ENCODE measurements at regions not wholly inside any gene's neighbourhood (a gene's known extent, or its start where the extent isn't known, plus 50 kb on each side); places are given as distances from the start of the nearest gene placed in this dataset.

DNA sequence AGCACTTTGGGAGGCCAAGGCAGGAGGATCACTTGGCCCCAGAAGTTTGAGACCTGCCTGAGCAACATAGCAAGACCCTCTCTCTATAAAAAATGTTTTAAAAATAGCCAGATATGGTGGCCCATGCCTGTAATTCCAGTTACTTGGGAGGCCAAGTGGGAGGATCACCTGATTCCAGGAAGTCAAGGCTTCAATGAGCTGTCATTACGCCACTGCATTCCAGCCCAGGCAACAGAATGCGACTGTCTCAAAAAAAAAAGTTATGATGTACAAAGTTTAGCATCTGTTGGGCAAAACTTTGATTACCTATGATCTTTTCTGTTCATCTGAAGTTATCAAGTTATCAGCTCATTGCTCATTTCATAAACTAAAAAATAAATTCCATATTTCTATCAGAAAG, 504.1 kb upstream of the PKDCC start:
- Mint-ChIP-seq H3K9me3 (no peaks in the 10 kb centered on the region), H3K27me3 (no peaks in the 10 kb centered on the region), H3K4me1 (no peaks in the 10 kb centered on the region), H3K27ac (no peak overlapping the region), H3K36me3 (ENCODE audit: low read depth) (no peaks in the 10 kb centered on the region), H3K4me3 (no peak overlapping the region)
- CTCF ChIA-PET: no interaction called here
- POLR2A ChIA-PET: no interaction called here
- DNase-seq: no peak

- POLR2A ChIA-PET: no interaction called here
- Mint-ChIP-seq H3K27ac (no peak overlapping the region), H3K36me3 (ENCODE audit: low read depth) (no peaks in the 10 kb centered on the region), H3K4me1 (no peaks in the 10 kb centered on the region), H3K4me3 (no peak overlapping the region), H3K9me3 (no peaks in the 10 kb centered on the region), H3K27me3 (no peaks in the 10 kb centered on the region)
- CTCF ChIA-PET: no interaction called here
- DNase-seq: no peak
Observed at GRCh38 chr2:41544709-41545108, 503.1 kb upstream of the PKDCC start.

DNA sequence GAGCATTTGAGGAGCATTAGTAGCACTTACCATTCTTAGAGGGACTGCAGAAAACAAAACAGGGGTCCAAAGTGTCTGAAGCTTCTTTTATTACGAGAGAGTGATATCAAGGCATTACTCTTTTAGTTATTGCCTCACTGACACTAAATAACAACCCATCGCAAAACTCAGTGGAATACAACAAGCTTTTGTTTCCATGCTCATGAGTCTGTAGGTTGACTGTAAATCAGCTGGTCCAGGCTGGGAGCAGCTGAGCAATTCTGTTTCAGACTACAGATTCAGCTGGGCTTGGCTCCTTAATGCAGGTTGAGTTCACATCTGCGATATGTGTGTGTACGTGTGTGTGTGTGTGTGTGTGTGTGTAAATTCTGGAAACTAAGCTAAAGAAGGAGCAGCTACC, 501.8 kb upstream of the PKDCC start:
- Mint-ChIP-seq H3K9me3 (no peaks in the 10 kb centered on the region), H3K27me3 (no peaks in the 10 kb centered on the region), H3K36me3 (ENCODE audit: low read depth) (no peaks in the 10 kb centered on the region), H3K27ac (no peak overlapping the region), H3K4me3 (no peak overlapping the region), H3K4me1 (no peaks in the 10 kb centered on the region)
- DNase-seq: no peak
- CTCF ChIA-PET: no interaction called here
- POLR2A ChIA-PET: no interaction called here

DNA sequence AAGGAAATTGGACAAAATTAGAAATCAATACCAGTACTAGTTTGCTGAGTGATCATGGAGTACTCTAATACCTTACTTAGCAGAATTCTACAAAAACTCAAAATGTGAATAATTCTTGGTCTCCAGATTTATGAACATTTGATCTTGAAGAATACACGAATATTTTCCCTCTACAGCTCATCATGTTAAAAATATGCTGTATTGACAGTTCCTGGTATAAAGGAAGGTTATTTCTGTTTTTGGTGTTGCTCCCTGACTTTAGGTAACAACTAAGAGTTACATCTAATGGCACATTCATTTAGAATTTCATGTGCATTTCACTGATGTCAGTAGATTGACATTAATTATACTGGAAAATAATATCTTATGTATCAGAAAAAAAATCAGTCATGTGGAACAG, 479.2 kb upstream of the PKDCC start:
- CTCF ChIA-PET: no interaction called here
- Mint-ChIP-seq H3K27ac (no peak overlapping the region), H3K4me1 (no peaks in the 10 kb centered on the region), H3K36me3 (ENCODE audit: low read depth) (no peaks in the 10 kb centered on the region), H3K9me3 (peaks cover 2% of the 10 kb centered on the region), H3K4me3 (no peak overlapping the region), H3K27me3 (no peaks in the 10 kb centered on the region)
- no peak for DNase-seq
- POLR2A ChIA-PET: no interaction called here

DNA sequence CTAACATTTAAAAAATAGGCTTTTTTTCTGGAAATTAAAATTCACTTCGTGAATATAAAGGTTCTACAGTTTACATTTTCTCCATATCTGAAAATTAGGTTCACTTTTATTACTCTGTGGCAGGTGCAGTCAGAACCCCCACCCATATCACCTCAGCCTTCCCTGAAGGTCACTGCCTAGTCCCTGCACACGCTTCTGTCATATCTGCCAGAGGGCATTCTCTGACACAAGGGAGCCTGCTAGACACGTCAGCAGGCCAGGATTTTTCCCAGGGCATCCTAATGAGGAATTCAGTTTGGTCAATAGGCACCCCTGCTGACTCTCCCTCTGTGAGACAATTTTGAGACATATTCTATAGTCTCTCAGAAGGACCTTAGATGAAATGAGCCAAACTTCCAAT, 475.7 kb upstream of the PKDCC start:
- peaks cover 2% of the 10 kb centered on the region for H3K9me3 Mint-ChIP-seq
- no peaks in the 10 kb centered on the region for H3K36me3 Mint-ChIP-seq (ENCODE audit: low read depth)
- DNase-seq: no peak
- H3K27me3 Mint-ChIP-seq: no peaks in the 10 kb centered on the region
- CTCF ChIA-PET: no interaction called here
- H3K4me1 Mint-ChIP-seq: no peaks in the 10 kb centered on the region
- H3K27ac Mint-ChIP-seq: no peak overlapping the region
- POLR2A ChIA-PET: no interaction called here
- no peak overlapping the region for H3K4me3 Mint-ChIP-seq

GRCh38 chr2:41576423-41576822, 471.4 kb upstream of the PKDCC start:
- no peaks in the 10 kb centered on the region for H3K9me3 Mint-ChIP-seq
- no peaks in the 10 kb centered on the region for H3K36me3 Mint-ChIP-seq (ENCODE audit: low read depth)
- H3K4me3 Mint-ChIP-seq: no peak overlapping the region
- POLR2A ChIA-PET: no interaction called here
- H3K27ac Mint-ChIP-seq: no peak overlapping the region
- CTCF ChIA-PET: no interaction called here
- H3K4me1 Mint-ChIP-seq: no peaks in the 10 kb centered on the region
- no peak for DNase-seq
- H3K27me3 Mint-ChIP-seq: no peaks in the 10 kb centered on the region

DNA sequence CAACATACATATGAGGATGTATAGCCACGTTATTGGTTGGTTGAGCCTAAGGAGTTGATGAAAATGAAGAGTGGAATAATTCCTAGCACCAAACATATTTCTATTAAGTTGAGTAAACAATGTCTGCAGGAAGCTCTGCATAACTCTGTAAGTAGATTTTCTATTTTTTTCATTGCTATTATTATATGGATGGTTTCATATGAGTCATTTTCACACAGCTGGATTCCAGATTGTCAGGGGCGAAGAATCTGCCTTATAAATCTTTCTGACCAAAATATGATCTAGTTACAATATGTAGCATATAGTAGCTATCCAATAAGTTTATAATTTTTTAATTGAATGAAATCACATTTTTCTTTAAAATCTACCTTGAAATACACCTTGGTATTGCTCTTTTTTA, 468.0 kb upstream of the PKDCC start:
- POLR2A ChIA-PET: no interaction called here
- CTCF ChIA-PET: no interaction called here
- no peak overlapping the region for H3K27ac Mint-ChIP-seq
- no peaks in the 10 kb centered on the region for H3K27me3 Mint-ChIP-seq
- no peak for DNase-seq
- H3K4me3 Mint-ChIP-seq: no peak overlapping the region
- H3K4me1 Mint-ChIP-seq: no peaks in the 10 kb centered on the region
- peaks cover 5% of the 10 kb centered on the region for H3K9me3 Mint-ChIP-seq
- no peaks in the 10 kb centered on the region for H3K36me3 Mint-ChIP-seq (ENCODE audit: low read depth)

- Mint-ChIP-seq H3K27me3 (no peaks in the 10 kb centered on the region), H3K27ac (no peak overlapping the region), H3K4me3 (no peak overlapping the region), H3K36me3 (ENCODE audit: low read depth) (no peaks in the 10 kb centered on the region), H3K9me3 (peaks cover 6% of the 10 kb centered on the region), H3K4me1 (no peaks in the 10 kb centered on the region)
- CTCF ChIA-PET: no interaction called here
- POLR2A ChIA-PET: no interaction called here
- DNase-seq: no peak
Observed at GRCh38 chr2:41580806-41581205, 467.0 kb upstream of the PKDCC start.

GRCh38 chr2:41595240-41595639, 452.6 kb upstream of the PKDCC start:
- ChIA-PET POLR2A (no interaction called here), CTCF (no interaction called here)
- no peak for DNase-seq
- Mint-ChIP-seq H3K27me3 (no peaks in the 10 kb centered on the region), H3K4me1 (no peaks in the 10 kb centered on the region), H3K27ac (no peak overlapping the region), H3K9me3 (no peaks in the 10 kb centered on the region), H3K36me3 (ENCODE audit: low read depth) (no peaks in the 10 kb centered on the region), H3K4me3 (no peak overlapping the region)

GRCh38 chr2:41597680-41598079, 450.1 kb upstream of the PKDCC start:
- DNase-seq: no peak
- H3K27me3 Mint-ChIP-seq: no peaks in the 10 kb centered on the region
- H3K4me3 Mint-ChIP-seq: no peak overlapping the region
- ChIA-PET CTCF (no interaction called here), POLR2A (no interaction called here)
- H3K36me3 Mint-ChIP-seq (ENCODE audit: low read depth): no peaks in the 10 kb centered on the region
- H3K27ac Mint-ChIP-seq: no peak overlapping the region
- no peaks in the 10 kb centered on the region for H3K4me1 Mint-ChIP-seq
- H3K9me3 Mint-ChIP-seq: no peaks in the 10 kb centered on the region

- no peak overlapping the region for H3K27ac Mint-ChIP-seq
- H3K9me3 Mint-ChIP-seq: no peaks in the 10 kb centered on the region
- H3K4me1 Mint-ChIP-seq: no peaks in the 10 kb centered on the region
- POLR2A ChIA-PET: no interaction called here
- H3K27me3 Mint-ChIP-seq: no peaks in the 10 kb centered on the region
- no peak overlapping the region for H3K4me3 Mint-ChIP-seq
- CTCF ChIA-PET: no interaction called here
- no peaks in the 10 kb centered on the region for H3K36me3 Mint-ChIP-seq (ENCODE audit: low read depth)
- no peak for DNase-seq
Observed at GRCh38 chr2:41598161-41598894, 449.5 kb upstream of the PKDCC start.

DNA sequence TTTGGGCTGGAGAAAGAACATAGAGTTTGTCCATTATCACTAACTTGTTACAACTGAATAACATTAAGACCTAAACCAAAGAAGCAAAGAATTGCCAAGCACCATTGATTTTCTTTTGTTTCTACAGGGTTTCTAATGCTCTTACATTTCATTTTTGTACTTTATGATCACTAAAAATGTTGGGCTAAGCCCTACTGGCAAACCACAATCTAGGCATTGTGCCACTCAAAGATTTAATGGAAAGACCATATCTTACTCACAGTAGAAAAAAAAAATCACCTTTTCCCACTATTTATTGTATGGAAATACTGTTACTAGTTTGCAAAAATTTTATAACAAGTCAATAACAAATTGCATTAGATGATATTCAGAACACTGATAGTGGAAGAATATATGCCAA, 447.4 kb upstream of the PKDCC start:
- H3K27ac Mint-ChIP-seq: no peak overlapping the region
- H3K4me3 Mint-ChIP-seq: no peak overlapping the region
- no peaks in the 10 kb centered on the region for H3K36me3 Mint-ChIP-seq (ENCODE audit: low read depth)
- no peaks in the 10 kb centered on the region for H3K9me3 Mint-ChIP-seq
- no peaks in the 10 kb centered on the region for H3K4me1 Mint-ChIP-seq
- H3K27me3 Mint-ChIP-seq: no peaks in the 10 kb centered on the region
- no peak for DNase-seq
- CTCF ChIA-PET: no interaction called here
- POLR2A ChIA-PET: no interaction called here

DNA sequence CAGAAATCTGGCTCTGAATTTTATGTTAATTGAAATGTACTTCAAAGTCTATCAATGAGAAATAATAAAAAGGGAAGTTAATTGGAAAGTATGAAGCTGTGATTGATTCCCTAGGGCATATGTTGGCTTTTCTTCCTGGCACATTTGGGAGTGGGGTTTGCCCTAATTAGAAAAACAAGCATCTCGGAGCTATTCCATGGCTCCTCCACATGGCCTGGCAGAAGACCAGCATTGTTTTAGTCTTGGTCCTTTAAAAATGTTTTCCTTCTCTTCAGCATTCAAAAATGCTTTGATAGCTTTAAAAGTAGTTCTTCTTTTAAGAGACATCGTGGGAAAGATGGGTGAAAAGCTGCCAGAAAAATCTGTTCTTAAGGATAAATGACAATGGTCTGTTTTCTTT, 445.5 kb upstream of the PKDCC start:
- H3K27me3 Mint-ChIP-seq: no peaks in the 10 kb centered on the region
- ChIA-PET POLR2A (no interaction called here), CTCF (no interaction called here)
- H3K9me3 Mint-ChIP-seq: no peaks in the 10 kb centered on the region
- H3K4me3 Mint-ChIP-seq: no peak overlapping the region
- H3K4me1 Mint-ChIP-seq: no peaks in the 10 kb centered on the region
- H3K27ac Mint-ChIP-seq: no peak overlapping the region
- H3K36me3 Mint-ChIP-seq (ENCODE audit: low read depth): no peaks in the 10 kb centered on the region
- DNase-seq: no peak

GRCh38 chr2:41605311-41605710, 442.5 kb upstream of the PKDCC start:
- H3K4me3 Mint-ChIP-seq: no peak overlapping the region
- no peak for DNase-seq
- H3K27me3 Mint-ChIP-seq: no peaks in the 10 kb centered on the region
- H3K27ac Mint-ChIP-seq: no peak overlapping the region
- no peaks in the 10 kb centered on the region for H3K9me3 Mint-ChIP-seq
- POLR2A ChIA-PET: no interaction called here
- CTCF ChIA-PET: no interaction called here
- no peaks in the 10 kb centered on the region for H3K4me1 Mint-ChIP-seq
- H3K36me3 Mint-ChIP-seq (ENCODE audit: low read depth): no peaks in the 10 kb centered on the region

GRCh38 chr2:41605914-41606313, 441.9 kb upstream of the PKDCC start:
- no peak for DNase-seq
- ChIA-PET POLR2A (no interaction called here), CTCF (no interaction called here)
- Mint-ChIP-seq H3K27ac (no peak overlapping the region), H3K4me1 (no peaks in the 10 kb centered on the region), H3K27me3 (no peaks in the 10 kb centered on the region), H3K9me3 (no peaks in the 10 kb centered on the region), H3K36me3 (ENCODE audit: low read depth) (no peaks in the 10 kb centered on the region), H3K4me3 (no peak overlapping the region)

Measured in activated CD4-positive, alpha-beta memory T cell treated with anti-CD3 and anti-CD28 coated beads, Interleukin-2, amount 10 ng/mL, durations not matched to agents 7 days and 5 days (primary cell).